Adrenal gland (tissue), 9 donors: ENCODE measurements at regions not wholly inside any gene's neighbourhood (a gene's known extent, or its start where the extent isn't known, plus 50 kb on each side); places are given as distances from the start of the nearest gene placed in this dataset.

ENCODE experiments used
- DNase-seq, 7 donors: peaks; one replicate each; pipeline ENCODE4 v3.0.0-alpha.2; 2019 to 2020
- H3K27ac ChIP-seq, 5 donors: fragments of 200-600 bp; sonication (generic) in 4 of 5; 1 replicate in 3 of 5; 2 replicates in 2 of 5; pipeline versions ENCODE4 v1.5.1 to v1.8.0; 2016 to 2020; ENCODE audit warnings: mild to moderate bottlenecking in 1 of 5
- H3K27me3 ChIP-seq: fragments of 200-600 bp; 2 replicates; pipeline ENCODE4 v1.8.0; 2021
- H3K36me3 ChIP-seq, 2 donors: fragments of 200-600 bp; replicated peaks in 1 of 2; 1 replicate in 1 of 2; 2 replicates in 1 of 2; pipeline versions ENCODE4 v1.5.1 to v1.8.0; 2018 to 2022
- H3K4me1 ChIP-seq, 2 donors: fragments of 200-600 bp; replicated peaks in 1 of 2; 1 replicate in 1 of 2; 2 replicates in 1 of 2; pipeline versions ENCODE4 v1.5.1 to v1.8.0; 2018 to 2021
- H3K4me3 ChIP-seq, 4 donors: fragments of 200-600 bp; sonication (generic) in 3 of 4; one replicate each; pipeline ENCODE4 v1.5.1; 2016 to 2018
- H3K9me3 ChIP-seq, 3 donors: fragments of 200-600 bp; sonication (generic) in 1 of 3; replicated peaks in 1 of 3; 1 replicate in 2 of 3; 2 replicates in 1 of 3; pipeline versions ENCODE4 v1.5.1 to v1.8.0; 2016 to 2021
- CTCF ChIP-seq, 6 experiments: fragments of 450-650 bp in 4 of 6; fragments of 200-600 bp in 2 of 6; sonication (generic) in 1 of 6; IDR thresholded peaks; 1 replicate in 5 of 6; 2 replicates in 1 of 6; pipeline versions ENCODE4 v1.5.1 to v1.8.0; 2016 to 2021; ENCODE audit warnings: antibody characterized with exemption in 6 of 6, mild to moderate bottlenecking in 2 of 6, moderate library complexity in 1 of 6
- POLR2A ChIP-seq, 2 donors: fragments of 450-650 bp; IDR thresholded peaks; one replicate each; pipeline ENCODE4 v1.6.1; 2017; ENCODE audit warnings: antibody characterized with exemption in 2 of 2, mild to moderate bottlenecking in 2 of 2, moderate library complexity in 1 of 2
- WGBS, 4 donors: extraction: QIAGEN DNeasy Blood & Tissue Kit in 2 of 4; methylation state at CpG; one replicate each; pipeline versions ENCODE4 v1.1.5 to v1.1.7; 2013 to 2017; 5-methylcytosine and 5-hydroxymethylcytosine counted together
- intact Hi-C, 2 donors: fragments of 100-400 bp; cut with DNase I; formaldehyde crosslinking; loops; one replicate each; pipeline versions ENCODE4 v1.14.1 to v1.15.0; 2022 to 2023
- donor health status: healthy with polysubstance abuse.
- donor health status: Bipolar disorder and iron deficiency.
- donor health status: DM: yes; HTN: yes; CAD: no.
- donor health status: DM: no; HTN: no; CAD: no.
- donor health status: DM: no; HTN: no; CAD: no.

- intact Hi-C loops, result no loop called here
- Histone ChIP-seq H3K27ac (no peak overlapping the region), H3K36me3 (no peaks in the 10 kb centered on the region), H3K9me3 (no peaks in the 10 kb centered on the region), H3K27me3 (no peaks in the 10 kb centered on the region), H3K4me3 (no peak overlapping the region), H3K4me1 (peaks cover 0 to 7% of the 10 kb centered on the region in 2 donors)
- WGBS, 4 donors, result 87 to 92% (median 89%) methylated on average over 13 of the region's 13 CpGs
- DNase-seq, result no peak
- TF ChIP-seq CTCF (IDR thresholded peaks at IDR 0.05), result no peak
- no peak for TF ChIP-seq POLR2A (IDR thresholded peaks at IDR 0.05)
Observed at GRCh38 chr20:17827759-17828559, 128.2 kb downstream of the BANF2 start.

- Histone ChIP-seq H3K9me3 (no peaks in the 10 kb centered on the region), H3K36me3 (no peaks in the 10 kb centered on the region), H3K4me1 (peaks cover 0 to 7% of the 10 kb centered on the region in 2 donors), H3K4me3 (no peak overlapping the region), H3K27me3 (no peaks in the 10 kb centered on the region), H3K27ac (no peak overlapping the region)
- TF ChIP-seq POLR2A (IDR thresholded peaks at IDR 0.05) (no peak), CTCF (IDR thresholded peaks at IDR 0.05) (no peak)
- intact Hi-C loops, result no loop called here
- no peak for DNase-seq
- WGBS, 4 donors, result 79 to 95% (median 90%) methylated on average over 4 of the region's 4 CpGs
Observed at GRCh38 chr20:17827079-17827478, 127.3 kb downstream of the BANF2 start.

GRCh38 chr20:17825960-17826843, 126.4 kb downstream of the BANF2 start:
- Histone ChIP-seq H3K4me1 (peaks cover 0 to 7% of the 10 kb centered on the region in 2 donors), H3K9me3 (no peaks in the 10 kb centered on the region), H3K27ac (peak overlapping the region in 4 of 5 donors; percentile 17 to 83 (median 47)), H3K4me3 (no peak overlapping the region), H3K27me3 (no peaks in the 10 kb centered on the region), H3K36me3 (no peaks in the 10 kb centered on the region)
- DNase-seq, result no peak
- intact Hi-C loops, result no loop called here
- TF ChIP-seq CTCF (IDR thresholded peaks at IDR 0.05), result no peak
- no peak for TF ChIP-seq POLR2A (IDR thresholded peaks at IDR 0.05)
- 81 to 88% (median 86%) methylated on average over 8 of the region's 8 CpGs for WGBS, 4 donors

- whole genome bisulfite sequencing, 4 donors, result 52 to 60% (median 54%) methylated on average over 14 to 15 of the region's 15 CpGs
- peak overlapping the region in 4 of 5 donors; percentile 17 to 83 (median 47) for H3K27ac ChIP-seq
Observed at GRCh38 chr20:17825252-17825959, 125.6 kb downstream of the BANF2 start.

More at GRCh38 chr20:17825252-17825959, 125.6 kb downstream of the BANF2 start:
- peak in 6 of 7 donors; percentile 26 to 73 (median 42) for DNase-seq
- Histone ChIP-seq H3K27me3 (no peaks in the 10 kb centered on the region), H3K36me3 (no peaks in the 10 kb centered on the region), H3K4me1 (peaks cover 0 to 7% of the 10 kb centered on the region in 2 donors), H3K9me3 (no peaks in the 10 kb centered on the region), H3K4me3 (no peak overlapping the region)
- TF ChIP-seq CTCF (IDR thresholded peaks at IDR 0.05), result no peak
- no peak for TF ChIP-seq POLR2A (IDR thresholded peaks at IDR 0.05)
- intact Hi-C loops, result no loop called here
